IMR-90 (cell line): ENCODE measurements at regions not wholly inside any gene's neighbourhood (a gene's known extent, or its start where the extent isn't known, plus 50 kb on each side); places are given as distances from the start of the nearest gene placed in this dataset.

Source experiments
- ATAC-seq: fragments of 200-7000 bp; cut with Tn5 transposase; 2 replicates; pipeline ENCODE4 v1.9.1; 2020; ENCODE audit warnings: low read depth, mild to moderate bottlenecking, moderate library complexity
- BruUV-seq: library from RNA; stranded (reverse); fragments of 400-500 nt; replicated peaks from 2 replicates; lab custom pipeline; 2021; lab: Mats Ljungman, UMichigan
- CTCF ChIA-PET: fragments of 300-600 bp; formaldehyde crosslinking; extraction: SDS; loops from one replicate; lab custom pipeline; 2021; ENCODE audit warnings: antibody characterized with exemption; lab: Yijun Ruan, JAX
- POLR2A ChIA-PET: fragments of 300-600 bp; sonication (Branson Sonifier 250); formaldehyde crosslinking; loops from one replicate; lab custom pipeline; 2022; ENCODE audit warnings: antibody characterized with exemption; ENCODE audit not compliant: unreplicated experiment; lab: Charles Lee
- DNase-seq: peaks from one replicate; pipeline ENCODE4 v3.0.0; 2013
- H2AFZ ChIP-seq: replicated peaks from 2 replicates; pipeline ENCODE3; 2013; ENCODE audit warnings: low read length, mild to moderate bottlenecking; ENCODE audit not compliant: poor library complexity
- H2AK5ac ChIP-seq: 2 replicates; pipeline ENCODE4 v1.6.1; 2013; ENCODE audit warnings: low read depth, low read length, inconsistent platforms
- H2AK9ac ChIP-seq: replicated peaks from 2 replicates; pipeline ENCODE3; 2013; ENCODE audit warnings: mild to moderate bottlenecking, low read depth, low read length, moderate library complexity; ENCODE audit not compliant: poor library complexity
- H2BK120ac ChIP-seq: 2 replicates; pipeline ENCODE4 v1.6.1; 2013; ENCODE audit warnings: low read depth, low read length, inconsistent platforms
- H2BK15ac ChIP-seq: 3 replicates; pipeline ENCODE4 v1.6.1; 2013; ENCODE audit warnings: low read depth, low read length, inconsistent platforms
- H2BK20ac ChIP-seq: 2 replicates; pipeline ENCODE4 v1.6.1; 2013; ENCODE audit warnings: low read depth, mild to moderate bottlenecking, inconsistent platforms, low read length, moderate library complexity
- H2BK5ac ChIP-seq: 2 replicates; pipeline ENCODE4 v1.6.1; 2013; ENCODE audit warnings: mild to moderate bottlenecking, low read depth, low read length, inconsistent platforms; ENCODE audit not compliant: poor library complexity, severe bottlenecking
- H3K14ac ChIP-seq: replicated peaks from 2 replicates; pipeline ENCODE4 v1.6.1; 2013; ENCODE audit warnings: low read depth, low read length, inconsistent platforms
- H3K18ac ChIP-seq: 2 replicates; pipeline ENCODE4 v1.6.1; 2013; ENCODE audit warnings: low read depth, low read length, control low read depth
- H3K23ac ChIP-seq: 2 replicates; pipeline ENCODE4 v1.6.1; 2013; ENCODE audit warnings: low read depth, low read length, inconsistent platforms
- H3K27ac ChIP-seq: 2 replicates; pipeline ENCODE4 v1.5.1; 2013; ENCODE audit warnings: mild to moderate bottlenecking, control low read depth, low read length; ENCODE audit not compliant: insufficient read depth
- H3K27me3 ChIP-seq: 2 replicates; pipeline ENCODE4 v1.6.1; 2013; ENCODE audit warnings: low read length; ENCODE audit not compliant: control insufficient read depth, insufficient read depth
- H3K36me3 ChIP-seq: 2 replicates; pipeline ENCODE4 v1.6.1; 2013; ENCODE audit warnings: low read length, mixed read lengths; ENCODE audit not compliant: control insufficient read depth, insufficient read depth
- H3K4ac ChIP-seq: 2 replicates; pipeline ENCODE4 v1.6.1; 2013; ENCODE audit warnings: low read depth, low read length, inconsistent platforms
- H3K4me1 ChIP-seq: 2 replicates; pipeline ENCODE4 v1.6.1; 2013; ENCODE audit warnings: low read length, mixed read lengths; ENCODE audit not compliant: control insufficient read depth, insufficient read depth
- H3K4me2 ChIP-seq: 2 replicates; pipeline ENCODE4 v1.6.1; 2013; ENCODE audit warnings: low read depth, mild to moderate bottlenecking, control low read depth, low read length, moderate library complexity
- H3K4me3 ChIP-seq: 2 replicates; pipeline ENCODE4 v1.5.1; 2013; ENCODE audit warnings: low read depth, mild to moderate bottlenecking, control low read depth, low read length, moderate library complexity; ENCODE audit not compliant: insufficient read depth
- H3K56ac ChIP-seq: 2 replicates; pipeline ENCODE4 v1.6.1; 2013; ENCODE audit warnings: low read length, inconsistent platforms; ENCODE audit not compliant: insufficient read depth; ENCODE audit errors: extremely low read depth
- H3K79me1 ChIP-seq, 2 experiments: 2 replicates each; pipeline ENCODE4 v1.6.1; 2013; ENCODE audit warnings: low read length in 2 of 2, inconsistent platforms in 1 of 2, low read depth in 1 of 2
- H3K9ac ChIP-seq: 2 replicates; pipeline ENCODE4 v1.6.1; 2013; ENCODE audit warnings: low read depth, low read length, control low read depth
- H3K9me1 ChIP-seq: 2 replicates; pipeline ENCODE4 v1.6.1; 2013; ENCODE audit warnings: low read length, inconsistent platforms; ENCODE audit not compliant: insufficient read depth
- H3K9me3 ChIP-seq: 2 replicates; pipeline ENCODE4 v1.6.1; 2013; ENCODE audit warnings: low read length; ENCODE audit not compliant: control insufficient read depth, insufficient read depth
- H4K20me1 ChIP-seq: 2 replicates; pipeline ENCODE4 v1.6.1; 2013; ENCODE audit warnings: low read length, inconsistent platforms; ENCODE audit not compliant: insufficient read depth
- H4K5ac ChIP-seq: 2 replicates; pipeline ENCODE4 v1.6.1; 2013; ENCODE audit warnings: mild to moderate bottlenecking, low read depth, low read length, control low read depth
- H4K8ac ChIP-seq, 2 experiments: 2 replicates each; pipeline ENCODE4 v1.6.1; 2013; ENCODE audit warnings: low read depth in 2 of 2, low read length in 2 of 2, control low read depth in 1 of 2, inconsistent platforms in 1 of 2
- H4K91ac ChIP-seq: 2 replicates; pipeline ENCODE4 v1.6.1; 2013; ENCODE audit warnings: low read depth, low read length, inconsistent platforms; ENCODE audit not compliant: insufficient read depth
- CHD1 ChIP-seq: IDR thresholded peaks from 2 replicates; pipeline ENCODE4 v1.6.1; 2012; ENCODE audit warnings: low read depth, low read length, improper control_type of control experiment
- MAZ ChIP-seq: IDR thresholded peaks from 2 replicates; pipeline ENCODE4 v1.6.1; 2012; ENCODE audit warnings: low read depth, mild to moderate bottlenecking, low read length, improper control_type of control experiment, moderate library complexity, borderline replicate concordance
- WGBS, 2 experiments: methylation state at CpG; one replicate each; pipeline versions ENCODE4 v1.1.5 to v1.1.7; 2013; ENCODE audit warnings: missing lambda C conversion rate in 2 of 2; ENCODE audit not compliant: insufficient read length in 1 of 2; ENCODE audit errors: extremely low coverage in 2 of 2; 5-methylcytosine and 5-hydroxymethylcytosine counted together
- dilution Hi-C: fragments of 300-500 bp; cut with HindIII; formaldehyde crosslinking; loops from one replicate; pipeline ENCODE4 v1.14.3; 2018; ENCODE audit warnings: low sequenced_read_pairs; ENCODE audit not compliant: unreplicated experiment
- in situ Hi-C: fragments of 300-500 bp; cut with MboI; formaldehyde crosslinking; loops from 3 replicates; pipeline ENCODE4 v1.14.3; 2019; ENCODE audit warnings: low sequenced_read_pairs, inconsistent platforms, mixed read lengths
- intact Hi-C: fragments of 100-400 bp; cut with micrococcal nuclease; formaldehyde crosslinking; loops from 2 replicates; pipeline ENCODE4 v1.10.0; 2022

GRCh38 chr11:60609632-60610031 lies 89.8 kb upstream of the MS4A8 start:
- no peak overlapping the region for H3K56ac ChIP-seq
- H3K27ac ChIP-seq, result no peak overlapping the region
- no peaks in the 10 kb centered on the region for H4K20me1 ChIP-seq
- H3K23ac ChIP-seq, result no peak overlapping the region
- H2BK20ac ChIP-seq, result no peak overlapping the region
- no peak for ATAC-seq
- no peak overlapping the region for H3K18ac ChIP-seq
- no peak overlapping the region for H3K4ac ChIP-seq
- H3K79me1 ChIP-seq, result no peaks in the 10 kb centered on the region
- no peak overlapping the region for H3K4me3 ChIP-seq
- WGBS, 2 experiments, result 0% methylated on average over 1 of the region's 3 CpGs; no CpG with 5 or more reads in 1 of the 2 experiments
- ChIA-PET CTCF (interaction anchor here (1.7 kb wide), 1 partner anchor 9 kb away, joined by 3 read pairs; no protein-coding TSS in a partner anchor), POLR2A (no interaction called here)
- no peak overlapping the region for H4K8ac ChIP-seq
- H3K36me3 ChIP-seq, result no peaks in the 10 kb centered on the region
- in situ Hi-C loops (no loop called here), intact Hi-C loops (loop anchor here (10.0 kb wide), 1 partner anchor 345 kb away; no protein-coding TSS in a partner anchor), dilution Hi-C loops (no loop called here)
- no peak overlapping the region for H2AK9ac ChIP-seq
- no peak overlapping the region for H4K91ac ChIP-seq
- H3K9ac ChIP-seq, result no peak overlapping the region
- no peak overlapping the region for H3K14ac ChIP-seq
- no peak overlapping the region for H4K5ac ChIP-seq
- H2AFZ ChIP-seq, result no peak overlapping the region
- TF ChIP-seq MAZ (no peak), CHD1 (no peak)
- H3K4me2 ChIP-seq, result no peak overlapping the region
- no peak overlapping the region for H2BK5ac ChIP-seq
- DNase-seq, result no peak
- no peak overlapping the region for H2BK15ac ChIP-seq
- no peaks in the 10 kb centered on the region for H3K4me1 ChIP-seq
- no peak overlapping the region for H2AK5ac ChIP-seq
- H3K27me3 ChIP-seq, result no peaks in the 10 kb centered on the region
- no peak overlapping the region for H2BK120ac ChIP-seq
- H3K9me3 ChIP-seq, result no peaks in the 10 kb centered on the region
- no TSS peak for BruUV-seq
- no peaks in the 10 kb centered on the region for H3K9me1 ChIP-seq
